ENCODE measurements at regions not wholly inside any gene's neighbourhood (a gene's known extent, or its start where the extent isn't known, plus 50 kb on each side); places are given as distances from the start of the nearest gene placed in this dataset.
A peak's percentile ranks its signal among the peaks of the same experiment; 100 is the strongest.

GRCh38 chr16:85412911-85413520 lies 200.1 kb upstream of the GSE1 start:
- in situ Hi-C loops (cut with HindIII; ENCODE audit: low pct_unique_long_range_greater_than_20kb, low sequenced_read_pairs) = no loop called here
- no peak for TF ChIP-seq JUND (IDR thresholded peaks at IDR 0.05; ENCODE audit: low read depth)
- no peak for DNase-seq (ENCODE audit: low read depth in 1 of 2, low spot score in 1 of 2)

GRCh38 chr16:85413691-85414663 lies 199.1 kb upstream of the GSE1 start:
- no peak for TF ChIP-seq JUND (IDR thresholded peaks at IDR 0.05; ENCODE audit: low read depth)
- no peak for DNase-seq (ENCODE audit: low read depth in 1 of 2, low spot score in 1 of 2)
- in situ Hi-C loops (cut with HindIII; ENCODE audit: low pct_unique_long_range_greater_than_20kb, low sequenced_read_pairs) = no loop called here

- in situ Hi-C loops (cut with HindIII; ENCODE audit: low pct_unique_long_range_greater_than_20kb, low sequenced_read_pairs) = no loop called here
- DNase-seq (ENCODE audit: low read depth in 1 of 2, low spot score in 1 of 2) = no peak
- TF ChIP-seq JUND (IDR thresholded peaks at IDR 0.05; ENCODE audit: low read depth) = no peak
Observed at GRCh38 chr16:85415196-85416090, 197.7 kb upstream of the GSE1 start.

- in situ Hi-C loops (cut with HindIII; ENCODE audit: low pct_unique_long_range_greater_than_20kb, low sequenced_read_pairs) = no loop called here
- no peak for TF ChIP-seq JUND (IDR thresholded peaks at IDR 0.05; ENCODE audit: low read depth)
- peak; percentile 95 to 97 for DNase-seq (ENCODE audit: low read depth in 1 of 2, low spot score in 1 of 2)
Observed at GRCh38 chr16:85416228-85417109, 196.7 kb upstream of the GSE1 start.

GRCh38 chr16:85417156-85417860 lies 195.8 kb upstream of the GSE1 start:
- DNase-seq (ENCODE audit: low read depth in 1 of 2, low spot score in 1 of 2) = peak in 1 of 2 experiments; percentile 83
- TF ChIP-seq JUND (IDR thresholded peaks at IDR 0.05; ENCODE audit: low read depth) = no peak
- in situ Hi-C loops (cut with HindIII; ENCODE audit: low pct_unique_long_range_greater_than_20kb, low sequenced_read_pairs) = no loop called here

GRCh38 chr16:85418978-85419491 lies 194.1 kb upstream of the GSE1 start:
- in situ Hi-C loops (cut with HindIII; ENCODE audit: low pct_unique_long_range_greater_than_20kb, low sequenced_read_pairs) = no loop called here
- no peak for TF ChIP-seq JUND (IDR thresholded peaks at IDR 0.05; ENCODE audit: low read depth)
- peak in 1 of 2 experiments; percentile 53 for DNase-seq (ENCODE audit: low read depth in 1 of 2, low spot score in 1 of 2)

- no peak for DNase-seq (ENCODE audit: low read depth in 1 of 2, low spot score in 1 of 2)
- no peak for TF ChIP-seq JUND (IDR thresholded peaks at IDR 0.05; ENCODE audit: low read depth)
- in situ Hi-C loops (cut with HindIII; ENCODE audit: low pct_unique_long_range_greater_than_20kb, low sequenced_read_pairs) = no loop called here
Observed at GRCh38 chr16:85419503-85420408, 193.4 kb upstream of the GSE1 start.

- in situ Hi-C loops (cut with HindIII; ENCODE audit: low pct_unique_long_range_greater_than_20kb, low sequenced_read_pairs) = no loop called here
- TF ChIP-seq JUND (IDR thresholded peaks at IDR 0.05; ENCODE audit: low read depth) = no peak
- peak; percentile 88 to 95 for DNase-seq (ENCODE audit: low read depth in 1 of 2, low spot score in 1 of 2)
Observed at GRCh38 chr16:85420501-85421337, 192.4 kb upstream of the GSE1 start.

Data from T47D (cell line).